WTC11 (cell line): ENCODE measurements at regions not wholly inside any gene's neighbourhood (a gene's known extent, or its start where the extent isn't known, plus 50 kb on each side); places are given as distances from the start of the nearest gene placed in this dataset.

Experiments used
- ATAC-seq: fragments of 200-7000 bp; cut with Tn5 transposase; 2 replicates; pipeline ENCODE4 v1.10.0; 2021; ENCODE audit warnings: mild to moderate bottlenecking, moderate library complexity
- CTCF ChIA-PET: fragments of 300-600 bp; sonication (Branson Sonifier 250); formaldehyde crosslinking; loops from one replicate; lab custom pipeline; 2021; ENCODE audit warnings: antibody characterized with exemption; lab: Charles Lee
- POLR2A ChIA-PET: fragments of 350-600 bp; sonication (Branson Sonifier 250); formaldehyde crosslinking; loops from one replicate; lab custom pipeline; 2021; ENCODE audit warnings: antibody characterized with exemption; lab: Charles Lee
- DNase-seq: peaks from one replicate; pipeline ENCODE4 v3.0.0; 2021; ENCODE audit warnings: low spot score
- H3K27ac Mint-ChIP-seq: 2 replicates; pipeline ENCODE4 v1.8.0; 2021; ENCODE audit warnings: mixed read lengths
- H3K27me3 Mint-ChIP-seq: 2 replicates; pipeline ENCODE4 v1.8.0; 2021; ENCODE audit warnings: low read depth, mild to moderate bottlenecking, moderate library complexity, mixed read lengths
- H3K36me3 Mint-ChIP-seq: 2 replicates; pipeline ENCODE4 v1.8.0; 2021; ENCODE audit warnings: mixed read lengths
- H3K4me1 Mint-ChIP-seq: 2 replicates; pipeline ENCODE4 v1.8.0; 2022; ENCODE audit warnings: mixed read lengths
- H3K4me3 Mint-ChIP-seq: 2 replicates; pipeline ENCODE4 v1.8.0; 2021; ENCODE audit warnings: mild to moderate bottlenecking, moderate library complexity, mixed read lengths
- H3K9me3 Mint-ChIP-seq: 2 replicates; pipeline ENCODE4 v1.8.0; 2021; ENCODE audit warnings: mixed read lengths
- CREB1 ChIP-seq: sonication (generic); formaldehyde crosslinking; IDR thresholded peaks from 2 replicates; pipeline ENCODE4 v1.8.0; 2023; ENCODE audit warnings: mild to moderate bottlenecking, missing genetic modification reagents
- FOXK1 ChIP-seq: sonication (generic); formaldehyde crosslinking; IDR thresholded peaks from 2 replicates; pipeline ENCODE4 v1.8.0; 2022; ENCODE audit warnings: mild to moderate bottlenecking, moderate library complexity, missing genetic modification reagents
- IRF2 ChIP-seq: sonication (generic); formaldehyde crosslinking; IDR thresholded peaks from 2 replicates; pipeline ENCODE4 v1.8.0; 2022; ENCODE audit warnings: low read depth, missing genetic modification reagents, borderline replicate concordance
- NR1H2 ChIP-seq: sonication (generic); formaldehyde crosslinking; IDR thresholded peaks from 2 replicates; pipeline ENCODE4 v1.9.0; 2021; ENCODE audit warnings: mild to moderate bottlenecking, moderate library complexity, missing genetic modification reagents
- NR2C2 ChIP-seq: sonication (generic); formaldehyde crosslinking; IDR thresholded peaks from 2 replicates; pipeline ENCODE4 v1.8.0; 2022; ENCODE audit warnings: mild to moderate bottlenecking, missing genetic modification reagents
- RORB ChIP-seq: fragments of 250-450 bp; sonication (Bioruptor Pico); IDR thresholded peaks from 2 replicates; pipeline ENCODE4 v1.9.0; 2021; ENCODE audit warnings: mild to moderate bottlenecking
- TEAD1 ChIP-seq: sonication (generic); formaldehyde crosslinking; IDR thresholded peaks from 2 replicates; pipeline ENCODE4 v1.8.0; 2022; ENCODE audit warnings: mild to moderate bottlenecking, missing genetic modification reagents
- ZBTB21 ChIP-seq: sonication (generic); formaldehyde crosslinking; IDR thresholded peaks from 2 replicates; pipeline ENCODE4 v1.8.1; 2023; ENCODE audit warnings: mild to moderate bottlenecking, missing genetic modification reagents, borderline replicate concordance
- ZNF121 ChIP-seq: sonication (generic); formaldehyde crosslinking; IDR thresholded peaks from 2 replicates; pipeline ENCODE4 v1.8.0; 2023; ENCODE audit warnings: missing genetic modification reagents
- ZNF138 ChIP-seq: sonication (generic); formaldehyde crosslinking; conservative IDR thresholded peaks from 2 replicates; pipeline ENCODE4 v1.8.1; 2022; ENCODE audit warnings: mild to moderate bottlenecking, moderate library complexity, missing genetic modification reagents
- ZNF232 ChIP-seq: sonication (generic); formaldehyde crosslinking; IDR thresholded peaks from 2 replicates; pipeline ENCODE4 v1.8.0; 2022; ENCODE audit warnings: mild to moderate bottlenecking, missing genetic modification reagents
- ZNF263 ChIP-seq: sonication (generic); formaldehyde crosslinking; IDR thresholded peaks from 2 replicates; pipeline ENCODE4 v1.8.1; 2022; ENCODE audit warnings: low read depth, mild to moderate bottlenecking, moderate library complexity, missing genetic modification reagents
- ZNF396 ChIP-seq: fragments of 250-450 bp; sonication (Bioruptor Pico); IDR thresholded peaks from 2 replicates; pipeline ENCODE4 v1.8.0; 2021; ENCODE audit warnings: mild to moderate bottlenecking, moderate library complexity, borderline replicate concordance
- ZNF416 ChIP-seq: fragments of 250-450 bp; sonication (Bioruptor Pico); IDR thresholded peaks from 2 replicates; pipeline ENCODE4 v1.9.0; 2021; ENCODE audit warnings: mild to moderate bottlenecking, inconsistent platforms
- ZNF423 ChIP-seq: fragments of 250-450 bp; sonication (Bioruptor Pico); IDR thresholded peaks from 2 replicates; pipeline ENCODE4 v2.1.2; 2022; ENCODE audit warnings: mild to moderate bottlenecking, moderate library complexity
- TF ChIP-seq, protein P1 (sequence below): sonication (generic); formaldehyde crosslinking; IDR thresholded peaks from 2 replicates; pipeline ENCODE4 v1.8.0; 2023; ENCODE audit warnings: missing genetic modification reagents, mild to moderate bottlenecking, borderline replicate concordance
- TF ChIP-seq, protein P2 (sequence below): fragments of 250-450 bp; sonication (Bioruptor Pico); IDR thresholded peaks from 2 replicates; pipeline ENCODE4 v1.9.0; 2021; ENCODE audit warnings: mild to moderate bottlenecking, borderline replicate concordance
- TF ChIP-seq, protein P3 (sequence below): sonication (generic); formaldehyde crosslinking; IDR thresholded peaks from 2 replicates; pipeline ENCODE4 v1.8.0; 2022; ENCODE audit warnings: mild to moderate bottlenecking, missing genetic modification reagents
- TF ChIP-seq, protein P4 (sequence below): sonication (generic); formaldehyde crosslinking; IDR thresholded peaks from 2 replicates; pipeline ENCODE4 v1.8.1; 2023; ENCODE audit warnings: mild to moderate bottlenecking, missing genetic modification reagents, borderline replicate concordance

DNA sequence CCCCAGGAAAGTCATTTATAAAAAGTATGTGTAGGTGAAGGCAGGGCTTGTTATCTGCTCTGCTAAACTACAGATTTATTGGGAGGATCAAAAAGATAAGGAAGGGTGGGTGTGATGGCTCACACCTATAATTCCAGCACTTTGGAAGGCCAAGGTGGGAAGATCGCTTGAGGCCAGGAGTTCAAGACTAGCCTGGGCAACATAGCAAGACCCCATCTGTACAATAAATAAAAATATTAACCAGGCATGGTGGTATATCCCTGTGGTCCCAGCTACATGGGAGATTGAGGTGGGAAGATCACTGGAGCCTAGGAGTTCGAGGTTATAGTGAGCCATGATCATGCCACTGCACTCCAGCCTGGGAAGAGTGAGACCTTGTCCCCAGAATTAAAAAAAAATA, 86.4 kb downstream of the NENF start:
- Mint-ChIP-seq H3K27ac (no peak overlapping the region), H3K4me3 (no peak overlapping the region), H3K36me3 (no peaks in the 10 kb centered on the region), H3K9me3 (no peaks in the 10 kb centered on the region), H3K27me3 (peaks cover 17% of the 10 kb centered on the region), H3K4me1 (peaks cover 8% of the 10 kb centered on the region)
- TF ChIP-seq ZNF121 (CRISPR knock-in tag) = peak; percentile 27; the same call in 1 of the 2 replicates
- TF ChIP-seq ZNF423 (CRISPR knock-in tag) = no peak
- ChIA-PET CTCF (interaction anchor here (0.7 kb wide), 1 partner anchor 42 kb away, joined by 3 read pairs; no protein-coding TSS in a partner anchor), POLR2A (no interaction called here)
- ATAC-seq = no peak
- DNase-seq = no peak

DNA sequence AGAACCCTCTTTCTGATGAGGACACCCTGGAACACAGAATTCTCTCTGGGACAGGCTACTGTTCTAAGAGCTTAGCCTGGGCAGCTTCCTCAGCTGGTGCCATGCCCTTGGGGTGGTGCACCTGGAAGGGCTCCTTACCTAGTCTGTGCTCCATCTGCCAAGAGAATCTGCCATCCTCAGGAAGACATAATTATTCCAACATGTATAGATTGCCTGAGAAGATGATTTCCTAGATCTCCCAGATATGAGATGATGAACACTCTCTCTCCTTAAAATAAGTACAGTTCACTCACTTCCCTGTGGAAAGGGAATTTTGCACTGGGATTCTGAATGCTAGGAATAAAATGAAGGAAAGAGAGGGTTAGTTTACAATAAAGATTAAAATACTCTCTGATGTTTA, 87.6 kb downstream of the NENF start:
- H3K27ac Mint-ChIP-seq = no peak overlapping the region
- CTCF ChIA-PET = no interaction called here
- no peaks in the 10 kb centered on the region for H3K9me3 Mint-ChIP-seq
- H3K4me1 Mint-ChIP-seq = peaks cover 7% of the 10 kb centered on the region
- no peak for DNase-seq
- ATAC-seq = no peak
- TF ChIP-seq, protein P1, sequence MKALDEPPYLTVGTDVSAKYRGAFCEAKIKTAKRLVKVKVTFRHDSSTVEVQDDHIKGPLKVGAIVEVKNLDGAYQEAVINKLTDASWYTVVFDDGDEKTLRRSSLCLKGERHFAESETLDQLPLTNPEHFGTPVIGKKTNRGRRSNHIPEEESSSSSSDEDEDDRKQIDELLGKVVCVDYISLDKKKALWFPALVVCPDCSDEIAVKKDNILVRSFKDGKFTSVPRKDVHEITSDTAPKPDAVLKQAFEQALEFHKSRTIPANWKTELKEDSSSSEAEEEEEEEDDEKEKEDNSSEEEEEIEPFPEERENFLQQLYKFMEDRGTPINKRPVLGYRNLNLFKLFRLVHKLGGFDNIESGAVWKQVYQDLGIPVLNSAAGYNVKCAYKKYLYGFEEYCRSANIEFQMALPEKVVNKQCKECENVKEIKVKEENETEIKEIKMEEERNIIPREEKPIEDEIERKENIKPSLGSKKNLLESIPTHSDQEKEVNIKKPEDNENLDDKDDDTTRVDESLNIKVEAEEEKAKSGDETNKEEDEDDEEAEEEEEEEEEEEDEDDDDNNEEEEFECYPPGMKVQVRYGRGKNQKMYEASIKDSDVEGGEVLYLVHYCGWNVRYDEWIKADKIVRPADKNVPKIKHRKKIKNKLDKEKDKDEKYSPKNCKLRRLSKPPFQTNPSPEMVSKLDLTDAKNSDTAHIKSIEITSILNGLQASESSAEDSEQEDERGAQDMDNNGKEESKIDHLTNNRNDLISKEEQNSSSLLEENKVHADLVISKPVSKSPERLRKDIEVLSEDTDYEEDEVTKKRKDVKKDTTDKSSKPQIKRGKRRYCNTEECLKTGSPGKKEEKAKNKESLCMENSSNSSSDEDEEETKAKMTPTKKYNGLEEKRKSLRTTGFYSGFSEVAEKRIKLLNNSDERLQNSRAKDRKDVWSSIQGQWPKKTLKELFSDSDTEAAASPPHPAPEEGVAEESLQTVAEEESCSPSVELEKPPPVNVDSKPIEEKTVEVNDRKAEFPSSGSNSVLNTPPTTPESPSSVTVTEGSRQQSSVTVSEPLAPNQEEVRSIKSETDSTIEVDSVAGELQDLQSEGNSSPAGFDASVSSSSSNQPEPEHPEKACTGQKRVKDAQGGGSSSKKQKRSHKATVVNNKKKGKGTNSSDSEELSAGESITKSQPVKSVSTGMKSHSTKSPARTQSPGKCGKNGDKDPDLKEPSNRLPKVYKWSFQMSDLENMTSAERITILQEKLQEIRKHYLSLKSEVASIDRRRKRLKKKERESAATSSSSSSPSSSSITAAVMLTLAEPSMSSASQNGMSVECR = no peak
- TF ChIP-seq ZNF138 (CRISPR knock-in tag) = no peak
- TF ChIP-seq, protein P2, sequence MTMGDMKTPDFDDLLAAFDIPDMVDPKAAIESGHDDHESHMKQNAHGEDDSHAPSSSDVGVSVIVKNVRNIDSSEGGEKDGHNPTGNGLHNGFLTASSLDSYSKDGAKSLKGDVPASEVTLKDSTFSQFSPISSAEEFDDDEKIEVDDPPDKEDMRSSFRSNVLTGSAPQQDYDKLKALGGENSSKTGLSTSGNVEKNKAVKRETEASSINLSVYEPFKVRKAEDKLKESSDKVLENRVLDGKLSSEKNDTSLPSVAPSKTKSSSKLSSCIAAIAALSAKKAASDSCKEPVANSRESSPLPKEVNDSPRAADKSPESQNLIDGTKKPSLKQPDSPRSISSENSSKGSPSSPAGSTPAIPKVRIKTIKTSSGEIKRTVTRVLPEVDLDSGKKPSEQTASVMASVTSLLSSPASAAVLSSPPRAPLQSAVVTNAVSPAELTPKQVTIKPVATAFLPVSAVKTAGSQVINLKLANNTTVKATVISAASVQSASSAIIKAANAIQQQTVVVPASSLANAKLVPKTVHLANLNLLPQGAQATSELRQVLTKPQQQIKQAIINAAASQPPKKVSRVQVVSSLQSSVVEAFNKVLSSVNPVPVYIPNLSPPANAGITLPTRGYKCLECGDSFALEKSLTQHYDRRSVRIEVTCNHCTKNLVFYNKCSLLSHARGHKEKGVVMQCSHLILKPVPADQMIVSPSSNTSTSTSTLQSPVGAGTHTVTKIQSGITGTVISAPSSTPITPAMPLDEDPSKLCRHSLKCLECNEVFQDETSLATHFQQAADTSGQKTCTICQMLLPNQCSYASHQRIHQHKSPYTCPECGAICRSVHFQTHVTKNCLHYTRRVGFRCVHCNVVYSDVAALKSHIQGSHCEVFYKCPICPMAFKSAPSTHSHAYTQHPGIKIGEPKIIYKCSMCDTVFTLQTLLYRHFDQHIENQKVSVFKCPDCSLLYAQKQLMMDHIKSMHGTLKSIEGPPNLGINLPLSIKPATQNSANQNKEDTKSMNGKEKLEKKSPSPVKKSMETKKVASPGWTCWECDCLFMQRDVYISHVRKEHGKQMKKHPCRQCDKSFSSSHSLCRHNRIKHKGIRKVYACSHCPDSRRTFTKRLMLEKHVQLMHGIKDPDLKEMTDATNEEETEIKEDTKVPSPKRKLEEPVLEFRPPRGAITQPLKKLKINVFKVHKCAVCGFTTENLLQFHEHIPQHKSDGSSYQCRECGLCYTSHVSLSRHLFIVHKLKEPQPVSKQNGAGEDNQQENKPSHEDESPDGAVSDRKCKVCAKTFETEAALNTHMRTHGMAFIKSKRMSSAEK (CRISPR knock-in tag) = no peak
- TF ChIP-seq NR1H2 (CRISPR knock-in tag) = no peak
- no peak for TF ChIP-seq ZNF263
- no peak for TF ChIP-seq ZNF396 (CRISPR knock-in tag)
- peaks cover 12% of the 10 kb centered on the region for H3K27me3 Mint-ChIP-seq
- POLR2A ChIA-PET = no interaction called here
- H3K36me3 Mint-ChIP-seq = no peaks in the 10 kb centered on the region
- H3K4me3 Mint-ChIP-seq = no peak overlapping the region

DNA sequence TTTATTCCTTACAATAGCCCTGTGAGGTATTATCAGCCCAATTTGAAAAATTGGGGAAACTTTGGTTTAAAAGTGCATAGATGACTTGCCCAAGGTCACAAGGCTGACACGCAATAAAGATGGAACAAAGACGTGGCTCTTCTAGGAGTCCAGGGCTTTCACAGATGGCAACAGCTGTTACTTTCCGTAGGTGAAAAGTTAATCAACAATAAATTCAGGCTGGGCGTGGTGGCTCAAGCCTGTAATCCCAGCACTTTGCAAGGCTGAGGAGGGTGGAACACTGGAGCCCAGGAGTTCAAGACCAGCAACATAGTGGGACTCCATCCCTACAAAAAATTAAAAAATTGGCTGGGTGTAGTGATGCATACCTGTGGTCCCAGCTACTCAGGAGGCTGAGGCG, 87.8 kb upstream of the ATF3 start:
- peaks cover 8% of the 10 kb centered on the region for H3K27me3 Mint-ChIP-seq
- POLR2A ChIA-PET = interaction anchor here (0.6 kb wide), 1 partner anchor 271 kb away, joined by 3 read pairs; the partner anchor contains the start of genes NSL1 and TATDN3
- CTCF ChIA-PET = no interaction called here
- H3K4me1 Mint-ChIP-seq = peaks cover 2% of the 10 kb centered on the region
- no peak overlapping the region for H3K4me3 Mint-ChIP-seq
- no peak for ATAC-seq
- H3K27ac Mint-ChIP-seq = no peak overlapping the region
- H3K36me3 Mint-ChIP-seq = no peaks in the 10 kb centered on the region
- no peak for DNase-seq
- H3K9me3 Mint-ChIP-seq = no peaks in the 10 kb centered on the region
- no peak for TF ChIP-seq ZNF423 (CRISPR knock-in tag)
- TF ChIP-seq, protein P3, sequence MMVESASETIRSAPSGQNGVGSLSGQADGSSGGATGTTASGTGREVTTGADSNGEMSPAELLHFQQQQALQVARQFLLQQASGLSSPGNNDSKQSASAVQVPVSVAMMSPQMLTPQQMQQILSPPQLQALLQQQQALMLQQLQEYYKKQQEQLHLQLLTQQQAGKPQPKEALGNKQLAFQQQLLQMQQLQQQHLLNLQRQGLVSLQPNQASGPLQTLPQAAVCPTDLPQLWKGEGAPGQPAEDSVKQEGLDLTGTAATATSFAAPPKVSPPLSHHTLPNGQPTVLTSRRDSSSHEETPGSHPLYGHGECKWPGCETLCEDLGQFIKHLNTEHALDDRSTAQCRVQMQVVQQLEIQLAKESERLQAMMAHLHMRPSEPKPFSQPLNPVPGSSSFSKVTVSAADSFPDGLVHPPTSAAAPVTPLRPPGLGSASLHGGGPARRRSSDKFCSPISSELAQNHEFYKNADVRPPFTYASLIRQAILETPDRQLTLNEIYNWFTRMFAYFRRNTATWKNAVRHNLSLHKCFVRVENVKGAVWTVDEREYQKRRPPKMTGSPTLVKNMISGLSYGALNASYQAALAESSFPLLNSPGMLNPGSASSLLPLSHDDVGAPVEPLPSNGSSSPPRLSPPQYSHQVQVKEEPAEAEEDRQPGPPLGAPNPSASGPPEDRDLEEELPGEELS (CRISPR knock-in tag) = no peak
- TF ChIP-seq IRF2 (CRISPR knock-in tag) = no peak
- no peak for TF ChIP-seq TEAD1 (CRISPR knock-in tag)
- no peak for TF ChIP-seq NR2C2 (CRISPR knock-in tag)
- TF ChIP-seq ZBTB21 (CRISPR knock-in tag) = no peak
- TF ChIP-seq, protein P4, sequence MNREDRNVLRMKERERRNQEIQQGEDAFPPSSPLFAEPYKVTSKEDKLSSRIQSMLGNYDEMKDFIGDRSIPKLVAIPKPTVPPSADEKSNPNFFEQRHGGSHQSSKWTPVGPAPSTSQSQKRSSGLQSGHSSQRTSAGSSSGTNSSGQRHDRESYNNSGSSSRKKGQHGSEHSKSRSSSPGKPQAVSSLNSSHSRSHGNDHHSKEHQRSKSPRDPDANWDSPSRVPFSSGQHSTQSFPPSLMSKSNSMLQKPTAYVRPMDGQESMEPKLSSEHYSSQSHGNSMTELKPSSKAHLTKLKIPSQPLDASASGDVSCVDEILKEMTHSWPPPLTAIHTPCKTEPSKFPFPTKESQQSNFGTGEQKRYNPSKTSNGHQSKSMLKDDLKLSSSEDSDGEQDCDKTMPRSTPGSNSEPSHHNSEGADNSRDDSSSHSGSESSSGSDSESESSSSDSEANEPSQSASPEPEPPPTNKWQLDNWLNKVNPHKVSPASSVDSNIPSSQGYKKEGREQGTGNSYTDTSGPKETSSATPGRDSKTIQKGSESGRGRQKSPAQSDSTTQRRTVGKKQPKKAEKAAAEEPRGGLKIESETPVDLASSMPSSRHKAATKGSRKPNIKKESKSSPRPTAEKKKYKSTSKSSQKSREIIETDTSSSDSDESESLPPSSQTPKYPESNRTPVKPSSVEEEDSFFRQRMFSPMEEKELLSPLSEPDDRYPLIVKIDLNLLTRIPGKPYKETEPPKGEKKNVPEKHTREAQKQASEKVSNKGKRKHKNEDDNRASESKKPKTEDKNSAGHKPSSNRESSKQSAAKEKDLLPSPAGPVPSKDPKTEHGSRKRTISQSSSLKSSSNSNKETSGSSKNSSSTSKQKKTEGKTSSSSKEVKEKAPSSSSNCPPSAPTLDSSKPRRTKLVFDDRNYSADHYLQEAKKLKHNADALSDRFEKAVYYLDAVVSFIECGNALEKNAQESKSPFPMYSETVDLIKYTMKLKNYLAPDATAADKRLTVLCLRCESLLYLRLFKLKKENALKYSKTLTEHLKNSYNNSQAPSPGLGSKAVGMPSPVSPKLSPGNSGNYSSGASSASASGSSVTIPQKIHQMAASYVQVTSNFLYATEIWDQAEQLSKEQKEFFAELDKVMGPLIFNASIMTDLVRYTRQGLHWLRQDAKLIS (CRISPR knock-in tag) = no peak
- no peak for TF ChIP-seq FOXK1
- no peak for TF ChIP-seq ZNF232 (CRISPR knock-in tag)
- TF ChIP-seq ZNF416 (CRISPR knock-in tag) = no peak
- no peak for TF ChIP-seq CREB1
- no peak for TF ChIP-seq ZNF396 (CRISPR knock-in tag)
- TF ChIP-seq RORB (CRISPR knock-in tag) = no peak
- no peak for TF ChIP-seq ZNF263
